ENCODE measurements at regions not wholly inside any gene's neighbourhood (a gene's known extent, or its start where the extent isn't known, plus 50 kb on each side); places are given as distances from the start of the nearest gene placed in this dataset.

DNA sequence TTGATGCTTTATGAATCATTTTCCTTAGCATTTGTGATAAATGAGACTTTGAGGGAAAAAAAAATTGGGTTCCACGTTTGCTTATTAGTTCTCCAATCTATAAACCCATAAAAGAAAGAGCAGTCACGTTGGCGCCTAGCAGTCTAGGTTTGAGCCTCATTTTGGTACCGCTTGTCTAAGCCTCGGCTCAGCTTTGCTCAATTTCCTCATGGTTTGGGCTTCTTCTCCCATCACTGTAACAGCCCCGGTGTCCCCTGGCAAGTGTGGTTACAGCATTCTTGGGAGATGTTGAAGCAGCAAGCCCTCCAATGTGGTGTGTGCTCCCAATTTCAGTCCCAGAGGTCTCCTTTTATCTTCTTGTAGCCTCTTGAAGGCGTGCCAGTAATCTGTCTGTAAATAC, 578.4 kb downstream of the CDK5RAP2 start:
- TF ChIP-seq CTCF (IDR thresholded peaks at IDR 0.05): no peak
- TF ChIP-seq POLR2A (IDR thresholded peaks at IDR 0.05): no peak

Measured in uterus (tissue), 2 donors.